WERI-Rb-1 (cell line): ENCODE measurements at regions not wholly inside any gene's neighbourhood (a gene's known extent, or its start where the extent isn't known, plus 50 kb on each side); places are given as distances from the start of the nearest gene placed in this dataset.
"Not testable (repeated sequence)": the region's sequence is repeated elsewhere in the genome, so short reads cannot be mapped to it uniquely, and the experiment has no call there.

ENCODE experiments used
- DNase-seq: peaks from one replicate; pipeline ENCODE4 v3.0.0-alpha.2; 2020
- H3K27ac ChIP-seq: fragments of 250-450 bp; sonication (Bioruptor Pico); 2 replicates; pipeline ENCODE4 v1.5.1; 2020; ENCODE audit warnings: mild to moderate bottlenecking, moderate library complexity
- H3K27me3 ChIP-seq: fragments of 250-450 bp; sonication (Bioruptor Pico); 2 replicates; pipeline ENCODE4 v1.5.1; 2021; ENCODE audit warnings: mild to moderate bottlenecking, low read depth, moderate library complexity; ENCODE audit not compliant: insufficient read depth, severe bottlenecking
- H3K36me3 ChIP-seq: fragments of 250-450 bp; sonication (Bioruptor Pico); 2 replicates; pipeline ENCODE4 v1.5.1; 2020; ENCODE audit warnings: mild to moderate bottlenecking, moderate library complexity
- H3K4me3 ChIP-seq: 2 replicates; pipeline ENCODE4 v1.5.1; 2011; ENCODE audit warnings: low read depth, mild to moderate bottlenecking, control low read depth, low read length
- H3K9me3 ChIP-seq: fragments of 250-450 bp; sonication (Bioruptor Pico); 2 replicates; pipeline ENCODE4 v1.5.1; 2021; ENCODE audit warnings: mild to moderate bottlenecking, moderate library complexity; ENCODE audit not compliant: severe bottlenecking
- TF ChIP-seq, protein P1 (sequence below): IDR thresholded peaks from 2 replicates; pipeline ENCODE4 v1.5.1; 2011; ENCODE audit warnings: low read depth, mild to moderate bottlenecking, control low read depth, inconsistent platforms, low read length

DNA sequence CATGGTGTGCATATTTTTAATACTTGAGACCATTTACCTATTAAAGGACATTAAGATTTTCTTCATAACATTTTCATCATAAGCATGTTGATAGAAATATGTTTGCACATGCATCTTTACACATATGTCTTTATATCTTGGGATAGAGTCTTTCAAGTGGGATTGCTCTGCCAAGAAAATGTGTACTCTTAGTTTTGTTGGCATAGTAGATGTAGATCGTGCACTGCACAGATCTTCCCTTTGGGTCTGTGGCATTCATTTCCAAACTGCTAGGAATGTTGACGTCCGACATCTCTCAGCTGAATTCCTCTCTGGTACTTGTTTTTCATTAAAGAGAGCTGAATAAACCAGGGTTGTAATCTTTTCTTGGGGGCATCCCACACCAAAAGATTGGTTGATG, 183.2 kb upstream of the RPRM start:
- DNase-seq: no peak
- no peak overlapping the region for H3K27ac ChIP-seq

DNA sequence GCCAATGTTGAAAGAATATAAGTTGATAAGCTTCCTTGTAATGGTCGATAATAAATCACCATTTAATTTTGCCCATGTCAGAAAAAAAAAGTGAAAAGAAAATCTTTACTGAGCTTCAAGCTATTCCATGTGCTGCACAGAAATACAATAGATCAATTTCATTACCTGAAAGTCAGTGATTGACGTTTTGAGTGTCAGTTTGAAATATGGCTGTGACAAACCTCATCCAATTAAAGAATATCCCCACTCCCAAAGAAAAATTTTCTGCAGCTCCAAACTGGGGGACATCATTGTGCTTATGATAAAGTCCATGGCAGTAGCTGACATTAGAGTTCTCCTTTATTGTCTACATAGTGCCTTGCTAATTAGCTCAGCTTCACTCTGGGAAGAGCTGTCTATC, 184.8 kb upstream of the RPRM start:
- Histone ChIP-seq H3K27me3 (no peaks in the 10 kb centered on the region), H3K9me3 (peaks cover 4% of the 10 kb centered on the region), H3K27ac (no peak overlapping the region), H3K36me3 (no peaks in the 10 kb centered on the region), H3K4me3 (no peak overlapping the region)
- no peak for DNase-seq
- TF ChIP-seq, protein P1, sequence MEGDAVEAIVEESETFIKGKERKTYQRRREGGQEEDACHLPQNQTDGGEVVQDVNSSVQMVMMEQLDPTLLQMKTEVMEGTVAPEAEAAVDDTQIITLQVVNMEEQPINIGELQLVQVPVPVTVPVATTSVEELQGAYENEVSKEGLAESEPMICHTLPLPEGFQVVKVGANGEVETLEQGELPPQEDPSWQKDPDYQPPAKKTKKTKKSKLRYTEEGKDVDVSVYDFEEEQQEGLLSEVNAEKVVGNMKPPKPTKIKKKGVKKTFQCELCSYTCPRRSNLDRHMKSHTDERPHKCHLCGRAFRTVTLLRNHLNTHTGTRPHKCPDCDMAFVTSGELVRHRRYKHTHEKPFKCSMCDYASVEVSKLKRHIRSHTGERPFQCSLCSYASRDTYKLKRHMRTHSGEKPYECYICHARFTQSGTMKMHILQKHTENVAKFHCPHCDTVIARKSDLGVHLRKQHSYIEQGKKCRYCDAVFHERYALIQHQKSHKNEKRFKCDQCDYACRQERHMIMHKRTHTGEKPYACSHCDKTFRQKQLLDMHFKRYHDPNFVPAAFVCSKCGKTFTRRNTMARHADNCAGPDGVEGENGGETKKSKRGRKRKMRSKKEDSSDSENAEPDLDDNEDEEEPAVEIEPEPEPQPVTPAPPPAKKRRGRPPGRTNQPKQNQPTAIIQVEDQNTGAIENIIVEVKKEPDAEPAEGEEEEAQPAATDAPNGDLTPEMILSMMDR: no peak

More for the DNA sequence above, 183.2 kb upstream of the RPRM start:
- H3K36me3 ChIP-seq: no peaks in the 10 kb centered on the region
- H3K27me3 ChIP-seq: no peaks in the 10 kb centered on the region
- TF ChIP-seq, protein P1: no peak
- H3K9me3 ChIP-seq: peaks cover 4% of the 10 kb centered on the region
- H3K4me3 ChIP-seq: no peak overlapping the region

DNA sequence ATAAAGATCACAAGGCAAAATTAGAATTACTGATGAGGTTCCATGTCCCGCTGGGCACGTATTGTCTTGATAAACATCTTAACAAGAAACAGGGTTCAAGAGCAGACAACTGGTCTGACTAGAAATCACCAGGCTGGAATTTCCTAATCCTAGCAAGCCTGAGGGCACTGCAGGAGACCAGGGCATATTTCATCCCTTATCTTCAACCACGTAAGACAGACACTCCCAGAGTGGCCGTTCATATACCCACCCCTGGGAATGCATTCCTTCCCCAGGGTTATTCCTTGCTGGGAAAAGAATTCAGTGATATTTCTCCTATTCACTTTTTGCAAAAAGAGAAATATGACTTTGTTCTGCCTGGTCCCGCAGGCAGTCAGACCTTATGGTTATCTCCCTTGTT, 185.4 kb upstream of the RPRM start:
- H3K36me3 ChIP-seq, DNase-seq, H3K4me3 ChIP-seq, H3K27me3 ChIP-seq, H3K9me3 ChIP-seq, H3K27ac ChIP-seq: not testable (repeated sequence)

DNA sequence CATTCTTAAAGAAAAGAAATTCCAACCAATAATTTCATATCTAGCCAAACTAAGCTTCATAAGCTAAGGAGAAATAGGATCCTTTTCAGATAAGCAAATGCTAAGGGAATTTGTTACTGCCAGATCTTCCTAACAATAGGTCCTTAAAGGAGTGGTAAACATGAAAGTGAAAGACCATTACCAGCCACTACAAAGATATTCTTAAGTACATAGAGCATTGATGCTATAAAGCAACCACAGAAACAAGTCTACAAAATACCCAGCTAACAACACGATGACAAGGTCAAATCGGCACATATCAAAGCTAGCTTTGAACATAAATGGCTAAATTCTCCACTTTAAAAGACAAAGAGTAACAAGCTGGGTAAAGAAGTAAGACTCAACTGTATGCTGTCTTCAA, 188.9 kb upstream of the RPRM start:
- H3K27ac ChIP-seq: no peak overlapping the region
- TF ChIP-seq, protein P1: no peak
- H3K9me3 ChIP-seq: peaks cover 4% of the 10 kb centered on the region
- no peak for DNase-seq
- no peak overlapping the region for H3K4me3 ChIP-seq
- no peaks in the 10 kb centered on the region for H3K36me3 ChIP-seq
- H3K27me3 ChIP-seq: no peaks in the 10 kb centered on the region

DNA sequence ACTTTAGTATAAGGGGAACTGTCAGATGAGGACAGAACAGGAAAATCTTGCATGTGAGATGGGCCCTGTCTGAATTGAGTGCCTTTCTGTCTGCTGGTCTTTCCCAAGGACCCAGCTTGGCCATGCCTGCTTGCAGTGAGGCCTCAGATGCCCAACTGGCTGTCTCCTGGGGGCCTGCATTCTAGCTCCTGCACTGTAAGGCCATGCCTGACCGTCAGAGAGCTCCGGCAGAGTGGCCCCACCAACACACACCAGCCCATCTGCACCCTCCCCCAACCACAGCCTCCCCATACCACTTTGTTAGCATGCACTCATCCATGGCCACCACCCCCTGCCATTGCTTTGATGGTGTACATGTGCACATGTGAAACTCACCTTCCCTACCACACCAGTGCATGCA, 190.4 kb upstream of the RPRM start:
- no peak overlapping the region for H3K27ac ChIP-seq
- H3K9me3 ChIP-seq: no peaks in the 10 kb centered on the region
- no peaks in the 10 kb centered on the region for H3K36me3 ChIP-seq
- TF ChIP-seq, protein P1: no peak
- H3K27me3 ChIP-seq: no peaks in the 10 kb centered on the region
- no peak overlapping the region for H3K4me3 ChIP-seq
- DNase-seq: no peak

DNA sequence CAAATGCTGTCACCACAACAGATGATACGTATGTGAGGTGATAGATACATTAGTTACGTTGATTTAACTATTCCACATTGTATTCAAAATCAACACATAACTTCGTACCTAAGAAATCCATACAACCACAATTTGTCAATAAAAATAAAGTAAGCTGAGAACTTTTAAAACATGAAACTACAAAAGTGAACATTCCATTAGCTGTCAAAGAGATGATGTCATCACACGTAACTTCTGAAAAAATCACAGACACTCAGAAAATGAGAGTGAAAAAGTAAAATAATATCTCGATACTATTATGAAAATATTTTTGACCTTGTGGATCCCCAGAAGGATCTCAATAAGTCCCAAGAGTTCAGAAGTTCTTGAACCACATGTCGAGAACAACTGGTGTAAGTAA, 161.6 kb upstream of the GALNT13 start:
- no peaks in the 10 kb centered on the region for H3K9me3 ChIP-seq
- no peaks in the 10 kb centered on the region for H3K27me3 ChIP-seq
- TF ChIP-seq, protein P1: no peak
- no peak for DNase-seq
- H3K27ac ChIP-seq: no peak overlapping the region
- no peak overlapping the region for H3K4me3 ChIP-seq
- H3K36me3 ChIP-seq: no peaks in the 10 kb centered on the region
